Omental fat pad (tissue), 3 donors: ENCODE measurements at regions not wholly inside any gene's neighbourhood (a gene's known extent, or its start where the extent isn't known, plus 50 kb on each side); places are given as distances from the start of the nearest gene placed in this dataset.

Experiments used
- ATAC-seq: fragments of 150-250 bp; one replicate; pipeline ENCODE4 v1.9.1; 2016; ENCODE audit warnings: mild to moderate bottlenecking, moderate library complexity; ENCODE audit not compliant: low FRiP score
- DNase-seq: peaks from one replicate; pipeline ENCODE4 v3.0.0-alpha.2; 2019; ENCODE audit warnings: low spot score
- CTCF ChIP-seq, 3 donors: fragments of 450-650 bp; IDR thresholded peaks; one replicate each; pipeline ENCODE4 v1.5.1; 2016 to 2017; ENCODE audit warnings: antibody characterized with exemption in 3 of 3, mild to moderate bottlenecking in 3 of 3, moderate library complexity in 2 of 3

GRCh38 chr7:23944131-23944530, 234.1 kb downstream of the STK31 start:
- ATAC-seq (no peak), DNase-seq (no peak)
- no peak for TF ChIP-seq CTCF (IDR thresholded peaks at IDR 0.05)

GRCh38 chr7:23945472-23945871, 235.5 kb downstream of the STK31 start:
- ATAC-seq = no peak
- no peak for TF ChIP-seq CTCF (IDR thresholded peaks at IDR 0.05)
- no peak for DNase-seq

- no peak for ATAC-seq
- TF ChIP-seq CTCF (IDR thresholded peaks at IDR 0.05) = no peak
- DNase-seq = no peak
Measured at GRCh38 chr7:23955145-23955544, 245.1 kb downstream of the STK31 start.

- DNase-seq (no peak), ATAC-seq (no peak)
- TF ChIP-seq CTCF (IDR thresholded peaks at IDR 0.05) = no peak
Measured at GRCh38 chr7:23955600-23956149, 245.7 kb downstream of the STK31 start.

- TF ChIP-seq CTCF (IDR thresholded peaks at IDR 0.05) = no peak
- ATAC-seq (no peak), DNase-seq (no peak)
Measured at GRCh38 chr7:23956772-23957576, 247.0 kb downstream of the STK31 start.

- TF ChIP-seq CTCF (IDR thresholded peaks at IDR 0.05) = no peak
- ATAC-seq = no peak
- no peak for DNase-seq
Measured at GRCh38 chr7:23959821-23960220, 249.8 kb downstream of the STK31 start.

- no peak for ATAC-seq
- no peak for DNase-seq
- no peak for TF ChIP-seq CTCF (IDR thresholded peaks at IDR 0.05)
Measured at GRCh38 chr7:23960361-23960760, 250.3 kb downstream of the STK31 start.
